ENCODE measurements at regions not wholly inside any gene's neighbourhood (a gene's known extent, or its start where the extent isn't known, plus 50 kb on each side); places are given as distances from the start of the nearest gene placed in this dataset.

DNA sequence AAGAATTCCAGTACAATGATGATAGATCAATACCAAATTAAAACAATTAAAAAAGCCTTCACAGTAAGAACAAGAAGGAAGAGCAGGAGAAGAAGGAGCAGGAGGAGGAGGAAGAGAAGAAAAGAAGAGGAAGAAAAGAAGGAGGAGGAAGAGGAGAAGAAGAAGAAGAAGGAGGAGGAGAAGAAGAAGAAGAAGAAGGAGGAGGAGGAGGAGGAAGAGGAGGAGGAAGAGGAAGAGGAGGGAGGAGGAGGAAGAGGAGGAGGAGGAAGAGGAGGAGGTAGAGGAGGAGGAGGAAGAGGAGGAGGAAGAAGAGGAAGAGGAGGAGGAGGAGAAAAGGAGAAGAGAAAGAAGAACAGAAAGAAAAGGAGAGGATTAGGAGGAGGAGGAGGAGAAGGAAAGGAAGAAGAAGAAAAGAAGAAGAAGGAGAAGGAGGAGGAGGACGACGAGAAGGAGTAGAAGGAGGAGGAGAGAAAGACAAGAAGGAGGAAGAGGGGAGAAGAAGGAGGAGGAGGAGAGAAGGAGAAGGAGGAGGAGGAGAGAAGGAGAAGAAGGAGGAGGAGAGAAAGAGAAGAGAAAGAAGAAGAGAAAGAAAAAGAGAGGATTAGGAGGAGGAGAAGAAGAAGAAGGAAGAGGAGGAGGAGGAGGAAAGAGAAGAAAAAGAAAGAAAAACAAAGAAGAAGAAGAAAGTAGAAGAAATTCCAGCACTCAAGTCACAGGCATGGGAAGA is 68.5 kb upstream of the GRIK3 start:
- WGBS (ENCODE audit: low lambda C conversion rate): 19% methylated on average over 2 of the region's 2 CpGs

DNA sequence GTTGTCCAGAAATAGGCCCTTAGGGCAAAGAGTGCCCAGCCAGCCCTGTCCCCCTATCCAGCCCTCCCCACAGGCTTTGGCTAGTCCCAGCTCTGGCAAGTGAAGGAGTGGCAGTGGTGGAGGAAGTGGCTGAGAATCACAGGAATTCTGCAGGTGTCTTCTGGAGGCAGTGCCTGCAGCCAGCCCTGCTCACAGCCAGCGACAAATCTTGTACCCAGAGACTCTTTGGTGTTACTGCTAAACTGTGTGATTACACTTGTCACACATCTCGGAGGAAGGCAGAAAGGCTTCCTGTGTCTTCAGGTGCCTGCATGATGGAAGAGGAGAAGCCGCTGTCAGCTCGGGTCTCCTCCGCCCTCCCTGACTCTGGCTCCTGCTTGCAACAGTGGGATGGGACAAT is 71.6 kb upstream of the GRIK3 start:
- Histone ChIP-seq H3K4me3 (ENCODE audit: low read depth in 2 of 2, low read length in 1 of 2) (no peak overlapping the region), H3K36me3 (replicated peaks in 1 of 2; ENCODE audit: control insufficient read depth in 1 of 2, insufficient read depth in 2 of 2, low read length in 1 of 2) (no peaks in the 10 kb centered on the region), H2AFZ (ENCODE audit: low read depth) (no peak overlapping the region), H4K20me1 (ENCODE audit: insufficient read depth) (no peaks in the 10 kb centered on the region), H3K9ac (no peak overlapping the region), H3K4me2 (no peak overlapping the region), H3K27ac (ENCODE audit: low read depth in 2 of 2, low read length in 1 of 2) (no peak overlapping the region), H3K9me2 (no peaks in the 10 kb centered on the region), H3K79me2 (ENCODE audit: insufficient read depth) (no peaks in the 10 kb centered on the region), H3K27me3 (ENCODE audit: insufficient read depth) (no peaks in the 10 kb centered on the region), H3K4me1 (ENCODE audit: control insufficient read depth in 1 of 2, insufficient read depth in 2 of 2, low read depth in 1 of 2, low read length in 1 of 2) (no peaks in the 10 kb centered on the region), H3F3A (replicated peaks; ENCODE audit: insufficient read depth) (no peaks in the 10 kb centered on the region), H3K9me3 (no peaks in the 10 kb centered on the region)
- CTCF ChIA-PET: interaction anchor here (1.3 kb wide), 1 partner anchor 563 kb away, joined by 3 read pairs; no protein-coding TSS in a partner anchor
- POLR2A ChIA-PET: no interaction called here
- no peak for DNase-seq
- 49% methylated on average over 3 of the region's 5 CpGs for WGBS (ENCODE audit: low lambda C conversion rate)
- TF ChIP-seq, protein P1, sequence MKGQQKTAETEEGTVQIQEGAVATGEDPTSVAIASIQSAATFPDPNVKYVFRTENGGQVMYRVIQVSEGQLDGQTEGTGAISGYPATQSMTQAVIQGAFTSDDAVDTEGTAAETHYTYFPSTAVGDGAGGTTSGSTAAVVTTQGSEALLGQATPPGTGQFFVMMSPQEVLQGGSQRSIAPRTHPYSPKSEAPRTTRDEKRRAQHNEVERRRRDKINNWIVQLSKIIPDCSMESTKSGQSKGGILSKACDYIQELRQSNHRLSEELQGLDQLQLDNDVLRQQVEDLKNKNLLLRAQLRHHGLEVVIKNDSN (IDR thresholded peaks at IDR 0.05; ENCODE audit: borderline replicate concordance, low read depth): no peak
- TF ChIP-seq ELF1 (IDR thresholded peaks at IDR 0.05) (no peak), RCOR1 (IDR thresholded peaks at IDR 0.05; ENCODE audit: low read length) (no peak), MEF2A (IDR thresholded peaks at IDR 0.05; ENCODE audit: borderline replicate concordance, low read depth) (no peak), JUND (IDR thresholded peaks at IDR 0.05) (no peak), FOSL2 (IDR thresholded peaks at IDR 0.05; ENCODE audit: borderline replicate concordance, low read depth) (no peak), EZH2phosphoT487 (IDR thresholded peaks at IDR 0.05; ENCODE audit: borderline replicate concordance, low read depth) (no peak), FOXJ3 (CRISPR knock-in tag; IDR thresholded peaks at IDR 0.05) (no peak), NFIC (IDR thresholded peaks at IDR 0.05; ENCODE audit: borderline replicate concordance) (no peak)
- TF ChIP-seq, protein P2, sequence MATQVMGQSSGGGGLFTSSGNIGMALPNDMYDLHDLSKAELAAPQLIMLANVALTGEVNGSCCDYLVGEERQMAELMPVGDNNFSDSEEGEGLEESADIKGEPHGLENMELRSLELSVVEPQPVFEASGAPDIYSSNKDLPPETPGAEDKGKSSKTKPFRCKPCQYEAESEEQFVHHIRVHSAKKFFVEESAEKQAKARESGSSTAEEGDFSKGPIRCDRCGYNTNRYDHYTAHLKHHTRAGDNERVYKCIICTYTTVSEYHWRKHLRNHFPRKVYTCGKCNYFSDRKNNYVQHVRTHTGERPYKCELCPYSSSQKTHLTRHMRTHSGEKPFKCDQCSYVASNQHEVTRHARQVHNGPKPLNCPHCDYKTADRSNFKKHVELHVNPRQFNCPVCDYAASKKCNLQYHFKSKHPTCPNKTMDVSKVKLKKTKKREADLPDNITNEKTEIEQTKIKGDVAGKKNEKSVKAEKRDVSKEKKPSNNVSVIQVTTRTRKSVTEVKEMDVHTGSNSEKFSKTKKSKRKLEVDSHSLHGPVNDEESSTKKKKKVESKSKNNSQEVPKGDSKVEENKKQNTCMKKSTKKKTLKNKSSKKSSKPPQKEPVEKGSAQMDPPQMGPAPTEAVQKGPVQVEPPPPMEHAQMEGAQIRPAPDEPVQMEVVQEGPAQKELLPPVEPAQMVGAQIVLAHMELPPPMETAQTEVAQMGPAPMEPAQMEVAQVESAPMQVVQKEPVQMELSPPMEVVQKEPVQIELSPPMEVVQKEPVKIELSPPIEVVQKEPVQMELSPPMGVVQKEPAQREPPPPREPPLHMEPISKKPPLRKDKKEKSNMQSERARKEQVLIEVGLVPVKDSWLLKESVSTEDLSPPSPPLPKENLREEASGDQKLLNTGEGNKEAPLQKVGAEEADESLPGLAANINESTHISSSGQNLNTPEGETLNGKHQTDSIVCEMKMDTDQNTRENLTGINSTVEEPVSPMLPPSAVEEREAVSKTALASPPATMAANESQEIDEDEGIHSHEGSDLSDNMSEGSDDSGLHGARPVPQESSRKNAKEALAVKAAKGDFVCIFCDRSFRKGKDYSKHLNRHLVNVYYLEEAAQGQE (IDR thresholded peaks at IDR 0.05; ENCODE audit: low read depth, low read length): no peak
- TF ChIP-seq, protein P3, sequence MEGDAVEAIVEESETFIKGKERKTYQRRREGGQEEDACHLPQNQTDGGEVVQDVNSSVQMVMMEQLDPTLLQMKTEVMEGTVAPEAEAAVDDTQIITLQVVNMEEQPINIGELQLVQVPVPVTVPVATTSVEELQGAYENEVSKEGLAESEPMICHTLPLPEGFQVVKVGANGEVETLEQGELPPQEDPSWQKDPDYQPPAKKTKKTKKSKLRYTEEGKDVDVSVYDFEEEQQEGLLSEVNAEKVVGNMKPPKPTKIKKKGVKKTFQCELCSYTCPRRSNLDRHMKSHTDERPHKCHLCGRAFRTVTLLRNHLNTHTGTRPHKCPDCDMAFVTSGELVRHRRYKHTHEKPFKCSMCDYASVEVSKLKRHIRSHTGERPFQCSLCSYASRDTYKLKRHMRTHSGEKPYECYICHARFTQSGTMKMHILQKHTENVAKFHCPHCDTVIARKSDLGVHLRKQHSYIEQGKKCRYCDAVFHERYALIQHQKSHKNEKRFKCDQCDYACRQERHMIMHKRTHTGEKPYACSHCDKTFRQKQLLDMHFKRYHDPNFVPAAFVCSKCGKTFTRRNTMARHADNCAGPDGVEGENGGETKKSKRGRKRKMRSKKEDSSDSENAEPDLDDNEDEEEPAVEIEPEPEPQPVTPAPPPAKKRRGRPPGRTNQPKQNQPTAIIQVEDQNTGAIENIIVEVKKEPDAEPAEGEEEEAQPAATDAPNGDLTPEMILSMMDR (IDR thresholded peaks at IDR 0.05): no peak

More for the DNA sequence above, 68.5 kb upstream of the GRIK3 start:
- no peak overlapping the region for H2AFZ ChIP-seq (ENCODE audit: low read depth)
- H3K4me2 ChIP-seq: no peak overlapping the region
- H3K9ac ChIP-seq: no peak overlapping the region
- no peak for TF ChIP-seq RAD21 (IDR thresholded peaks at IDR 0.05; ENCODE audit: low read length)
- TF ChIP-seq ELF1 (IDR thresholded peaks at IDR 0.05): no peak
- TF ChIP-seq POLR2AphosphoS5 (IDR thresholded peaks at IDR 0.05; ENCODE audit: low read depth, low read length): no peak
- TF ChIP-seq, protein P4, sequence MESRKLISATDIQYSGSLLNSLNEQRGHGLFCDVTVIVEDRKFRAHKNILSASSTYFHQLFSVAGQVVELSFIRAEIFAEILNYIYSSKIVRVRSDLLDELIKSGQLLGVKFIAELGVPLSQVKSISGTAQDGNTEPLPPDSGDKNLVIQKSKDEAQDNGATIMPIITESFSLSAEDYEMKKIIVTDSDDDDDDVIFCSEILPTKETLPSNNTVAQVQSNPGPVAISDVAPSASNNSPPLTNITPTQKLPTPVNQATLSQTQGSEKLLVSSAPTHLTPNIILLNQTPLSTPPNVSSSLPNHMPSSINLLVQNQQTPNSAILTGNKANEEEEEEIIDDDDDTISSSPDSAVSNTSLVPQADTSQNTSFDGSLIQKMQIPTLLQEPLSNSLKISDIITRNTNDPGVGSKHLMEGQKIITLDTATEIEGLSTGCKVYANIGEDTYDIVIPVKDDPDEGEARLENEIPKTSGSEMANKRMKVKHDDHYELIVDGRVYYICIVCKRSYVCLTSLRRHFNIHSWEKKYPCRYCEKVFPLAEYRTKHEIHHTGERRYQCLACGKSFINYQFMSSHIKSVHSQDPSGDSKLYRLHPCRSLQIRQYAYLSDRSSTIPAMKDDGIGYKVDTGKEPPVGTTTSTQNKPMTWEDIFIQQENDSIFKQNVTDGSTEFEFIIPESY (IDR thresholded peaks at IDR 0.05; ENCODE audit: borderline replicate concordance, low read depth): no peak
- TF ChIP-seq, protein P5, sequence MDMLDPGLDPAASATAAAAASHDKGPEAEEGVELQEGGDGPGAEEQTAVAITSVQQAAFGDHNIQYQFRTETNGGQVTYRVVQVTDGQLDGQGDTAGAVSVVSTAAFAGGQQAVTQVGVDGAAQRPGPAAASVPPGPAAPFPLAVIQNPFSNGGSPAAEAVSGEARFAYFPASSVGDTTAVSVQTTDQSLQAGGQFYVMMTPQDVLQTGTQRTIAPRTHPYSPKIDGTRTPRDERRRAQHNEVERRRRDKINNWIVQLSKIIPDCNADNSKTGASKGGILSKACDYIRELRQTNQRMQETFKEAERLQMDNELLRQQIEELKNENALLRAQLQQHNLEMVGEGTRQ (IDR thresholded peaks at IDR 0.05; ENCODE audit: borderline replicate concordance, low read depth, low read length): no peak
- no peak for TF ChIP-seq YY1 (IDR thresholded peaks at IDR 0.05; ENCODE audit: low read depth)
- TF ChIP-seq JUND (IDR thresholded peaks at IDR 0.05): no peak
- no peak for TF ChIP-seq MXI1 (IDR thresholded peaks at IDR 0.05; ENCODE audit: low read depth, low read length)
- no peak for TF ChIP-seq CHD2 (IDR thresholded peaks at IDR 0.05; ENCODE audit: low read length, partially characterized antibody)
- TF ChIP-seq TCF12 (IDR thresholded peaks at IDR 0.05): no peak
- TF ChIP-seq RXRA (IDR thresholded peaks at IDR 0.05; ENCODE audit: borderline replicate concordance, low read depth): no peak
- no peak for TF ChIP-seq SIN3A (IDR thresholded peaks at IDR 0.05; ENCODE audit: borderline replicate concordance, low read depth, low read length)
- no peak for TF ChIP-seq FOXM1 (IDR thresholded peaks at IDR 0.05; ENCODE audit: low read depth)
- H3F3A ChIP-seq (replicated peaks; ENCODE audit: insufficient read depth): no peaks in the 10 kb centered on the region
- H3K27ac ChIP-seq (ENCODE audit: low read depth in 2 of 2, low read length in 1 of 2): no peak overlapping the region
- no peaks in the 10 kb centered on the region for H3K9me2 ChIP-seq
- H3K79me2 ChIP-seq (ENCODE audit: insufficient read depth): no peaks in the 10 kb centered on the region
- no peaks in the 10 kb centered on the region for H4K20me1 ChIP-seq (ENCODE audit: insufficient read depth)
- no peaks in the 10 kb centered on the region for H3K9me3 ChIP-seq
- H3K4me3 ChIP-seq (ENCODE audit: low read depth in 2 of 2, low read length in 1 of 2): no peak overlapping the region
- no peaks in the 10 kb centered on the region for H3K27me3 ChIP-seq (ENCODE audit: insufficient read depth)
- ChIA-PET CTCF (interaction anchor here (1.2 kb wide), 1 partner anchor 384 kb away, joined by 3 read pairs; no protein-coding TSS in a partner anchor), POLR2A (no interaction called here)
- DNase-seq: no peak
- no peaks in the 10 kb centered on the region for H3K36me3 ChIP-seq (replicated peaks in 1 of 2; ENCODE audit: control insufficient read depth in 1 of 2, insufficient read depth in 2 of 2, low read length in 1 of 2)
- no peaks in the 10 kb centered on the region for H3K4me1 ChIP-seq (ENCODE audit: control insufficient read depth in 1 of 2, insufficient read depth in 2 of 2, low read depth in 1 of 2, low read length in 1 of 2)

Data from SK-N-SH (cell line).